Choroid plexus epithelial cell (primary cell): ENCODE measurements at regions not wholly inside any gene's neighbourhood (a gene's known extent, or its start where the extent isn't known, plus 50 kb on each side); places are given as distances from the start of the nearest gene placed in this dataset.

Experiments
- DNase-seq: peaks from one replicate; pipeline ENCODE4 v3.0.0-alpha.2; 2010; ENCODE audit warnings: low read depth
- H3K4me3 ChIP-seq: 2 replicates; pipeline ENCODE4 v1.5.1; 2011; ENCODE audit warnings: low read depth, mild to moderate bottlenecking, control low read depth, low read length, moderate library complexity
- TF ChIP-seq, protein P1 (sequence below): conservative IDR thresholded peaks from 2 replicates; pipeline ENCODE4 v1.5.1; 2011; ENCODE audit warnings: low read depth, mild to moderate bottlenecking, control low read depth, inconsistent platforms, low read length, moderate library complexity

DNA sequence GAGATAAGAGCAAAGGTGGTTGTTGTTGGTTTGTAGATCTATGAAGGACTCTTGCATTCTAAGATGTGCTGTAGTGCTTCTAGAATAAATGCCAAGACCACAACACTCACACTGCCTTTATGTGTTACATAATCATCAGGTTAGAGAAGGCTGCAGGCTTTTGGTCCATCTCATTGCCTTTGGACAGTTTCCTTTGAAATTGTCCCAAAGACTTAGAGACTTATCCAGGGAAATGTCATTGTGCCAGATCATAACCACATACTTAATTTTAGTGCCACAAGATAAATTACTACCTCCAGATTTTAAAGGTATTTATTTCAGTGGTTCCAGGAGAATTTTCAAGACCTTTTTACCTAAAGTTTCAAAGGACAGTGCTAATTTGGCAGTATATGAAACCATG, 666.6 kb upstream of the CITED2 start:
- DNase-seq, result no peak
- no peak overlapping the region for H3K4me3 ChIP-seq
- TF ChIP-seq, protein P1, sequence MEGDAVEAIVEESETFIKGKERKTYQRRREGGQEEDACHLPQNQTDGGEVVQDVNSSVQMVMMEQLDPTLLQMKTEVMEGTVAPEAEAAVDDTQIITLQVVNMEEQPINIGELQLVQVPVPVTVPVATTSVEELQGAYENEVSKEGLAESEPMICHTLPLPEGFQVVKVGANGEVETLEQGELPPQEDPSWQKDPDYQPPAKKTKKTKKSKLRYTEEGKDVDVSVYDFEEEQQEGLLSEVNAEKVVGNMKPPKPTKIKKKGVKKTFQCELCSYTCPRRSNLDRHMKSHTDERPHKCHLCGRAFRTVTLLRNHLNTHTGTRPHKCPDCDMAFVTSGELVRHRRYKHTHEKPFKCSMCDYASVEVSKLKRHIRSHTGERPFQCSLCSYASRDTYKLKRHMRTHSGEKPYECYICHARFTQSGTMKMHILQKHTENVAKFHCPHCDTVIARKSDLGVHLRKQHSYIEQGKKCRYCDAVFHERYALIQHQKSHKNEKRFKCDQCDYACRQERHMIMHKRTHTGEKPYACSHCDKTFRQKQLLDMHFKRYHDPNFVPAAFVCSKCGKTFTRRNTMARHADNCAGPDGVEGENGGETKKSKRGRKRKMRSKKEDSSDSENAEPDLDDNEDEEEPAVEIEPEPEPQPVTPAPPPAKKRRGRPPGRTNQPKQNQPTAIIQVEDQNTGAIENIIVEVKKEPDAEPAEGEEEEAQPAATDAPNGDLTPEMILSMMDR, result no peak

DNA sequence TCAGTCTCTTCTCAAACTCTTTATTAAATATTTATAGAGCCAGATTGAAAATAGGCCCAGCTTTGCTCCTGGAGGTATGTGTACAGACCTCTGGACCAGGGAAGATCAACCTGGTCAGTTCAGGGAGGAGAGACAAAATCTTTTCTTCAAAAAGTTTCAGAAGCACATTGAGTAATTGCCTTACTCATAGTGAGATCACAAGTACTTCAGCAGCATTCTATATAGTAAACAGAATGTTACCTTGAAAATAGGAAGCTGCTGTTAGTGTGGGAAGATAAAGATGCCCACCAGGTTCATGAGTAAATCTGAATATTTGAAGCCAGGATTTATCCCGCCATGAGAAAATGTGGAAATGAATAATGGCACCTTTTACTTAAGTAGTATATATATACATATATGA, 665.9 kb upstream of the CITED2 start:
- DNase-seq, result peak; percentile 54
- H3K4me3 ChIP-seq, result no peak overlapping the region
- TF ChIP-seq, protein P1, result no peak

DNA sequence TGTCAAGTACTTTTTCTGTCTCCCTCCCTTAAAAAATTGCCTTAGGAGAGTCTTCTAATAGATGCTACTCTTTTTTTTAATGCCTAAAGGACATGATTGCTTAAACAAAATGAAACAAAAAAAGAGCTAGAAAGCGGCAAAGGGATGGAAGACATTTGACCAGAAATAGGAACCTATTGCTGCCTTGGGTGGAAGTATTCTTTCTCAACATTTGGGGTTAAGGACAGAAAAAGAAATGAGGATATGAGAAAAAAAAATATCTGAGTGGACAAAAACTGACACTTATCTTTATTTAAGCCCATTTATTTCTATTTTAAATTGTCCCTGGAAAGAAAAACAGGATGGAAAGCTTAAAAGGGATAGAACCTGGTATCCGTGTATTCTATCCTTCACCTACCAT, 664.9 kb upstream of the CITED2 start:
- no peak for DNase-seq
- no peak overlapping the region for H3K4me3 ChIP-seq
- TF ChIP-seq, protein P1, result no peak

DNA sequence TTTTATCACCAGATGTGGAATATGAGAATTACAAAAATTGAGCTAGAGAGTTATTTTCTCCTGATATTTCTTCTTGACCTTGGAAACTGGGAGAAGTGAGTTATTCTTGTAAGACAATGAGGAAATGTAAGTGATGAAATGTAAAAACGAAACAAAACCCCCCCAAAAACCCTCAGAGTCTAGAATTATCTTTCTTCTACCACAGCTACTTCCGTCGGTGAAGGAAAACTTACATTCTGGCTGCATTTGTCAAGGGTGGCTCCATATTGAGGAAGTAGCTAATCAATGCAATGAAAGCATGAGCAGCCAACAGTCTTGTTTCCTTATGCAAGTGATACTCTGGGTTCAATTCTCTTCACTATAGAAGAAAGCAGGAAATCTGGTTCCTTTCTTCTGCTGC, 661.7 kb upstream of the CITED2 start:
- DNase-seq, result no peak
- TF ChIP-seq, protein P1, result no peak
- no peak overlapping the region for H3K4me3 ChIP-seq

DNA sequence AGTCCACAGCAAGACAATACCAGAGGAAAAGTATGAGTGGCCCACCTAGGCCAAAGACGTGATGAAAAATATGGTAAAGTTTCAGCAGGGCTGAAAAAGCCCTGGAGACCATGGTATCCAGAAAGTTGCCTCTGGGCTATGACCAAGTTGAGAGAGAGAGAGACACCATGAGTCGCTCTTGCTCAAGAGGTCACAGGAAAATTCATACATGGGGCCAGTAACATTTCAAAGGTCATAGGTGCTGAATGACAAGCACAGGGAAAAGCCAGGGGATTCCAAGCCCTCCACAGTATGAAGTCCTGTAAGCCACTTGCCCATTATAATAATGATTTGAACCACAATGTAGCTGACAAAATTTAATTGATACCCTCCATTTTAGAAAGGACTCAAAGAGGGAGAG, 657.7 kb upstream of the CITED2 start:
- TF ChIP-seq, protein P1, result no peak
- DNase-seq, result no peak
- no peak overlapping the region for H3K4me3 ChIP-seq

DNA sequence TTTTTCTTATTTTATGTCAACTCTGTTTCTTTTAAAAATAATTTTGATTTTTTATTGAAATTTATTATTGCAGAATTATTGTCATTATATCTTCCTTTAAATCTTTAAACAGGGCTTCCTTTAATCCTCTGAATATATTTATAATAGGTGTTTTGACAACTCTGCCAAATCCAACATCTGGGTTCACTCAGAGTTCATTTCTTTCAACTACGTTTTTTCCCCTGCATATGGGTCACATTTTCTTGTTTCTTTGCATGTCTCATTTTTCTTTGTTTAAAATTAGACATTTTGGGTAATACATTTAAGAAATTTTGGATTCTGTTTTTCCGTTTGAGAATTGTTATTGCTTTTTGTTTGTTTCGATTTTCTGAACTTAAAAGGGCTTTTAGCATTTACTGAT, 655.1 kb upstream of the CITED2 start:
- TF ChIP-seq, protein P1, result no peak
- no peak for DNase-seq
- no peak overlapping the region for H3K4me3 ChIP-seq

DNA sequence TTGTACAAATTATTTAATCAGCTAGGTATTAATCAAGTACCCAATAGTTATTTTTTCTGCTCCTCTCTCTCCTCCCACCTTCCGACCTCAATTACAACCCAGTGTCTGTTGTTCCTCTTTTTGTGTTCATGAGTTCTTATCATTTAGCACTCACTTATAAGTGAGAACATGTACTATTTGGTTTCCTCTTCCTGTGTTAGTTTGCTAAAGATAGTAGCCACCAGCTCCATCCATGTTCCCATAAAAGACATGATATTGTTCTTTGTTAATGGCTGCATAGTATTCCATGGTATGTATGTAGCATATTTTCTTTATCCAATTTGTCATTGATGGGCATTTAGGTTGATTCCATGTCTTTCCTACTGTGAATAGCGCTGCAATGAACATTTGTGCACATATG, 652.8 kb upstream of the CITED2 start:
- TF ChIP-seq, protein P1, result no peak
- no peak for DNase-seq
- H3K4me3 ChIP-seq, result no peak overlapping the region
